GM18505 (cell line): ENCODE measurements at regions not wholly inside any gene's neighbourhood (a gene's known extent, or its start where the extent isn't known, plus 50 kb on each side); places are given as distances from the start of the nearest gene placed in this dataset.
"Not testable (repeated sequence)": the region's sequence is repeated elsewhere in the genome, so short reads cannot be mapped to it uniquely, and the experiment has no call there.

ENCODE experiments used
- ATAC-seq: cut with Tn5 transposase; IDR thresholded peaks from one replicate; pipeline ENCODE4 v1.9.1; 2021; ENCODE audit not compliant: unreplicated experiment
- POLR2A ChIP-seq: IDR thresholded peaks from 4 replicates; pipeline ENCODE4 v1.6.1; 2011; ENCODE audit warnings: borderline replicate concordance; ENCODE audit not compliant: insufficient read depth, insufficient read length; ENCODE audit errors: extremely low read depth

DNA sequence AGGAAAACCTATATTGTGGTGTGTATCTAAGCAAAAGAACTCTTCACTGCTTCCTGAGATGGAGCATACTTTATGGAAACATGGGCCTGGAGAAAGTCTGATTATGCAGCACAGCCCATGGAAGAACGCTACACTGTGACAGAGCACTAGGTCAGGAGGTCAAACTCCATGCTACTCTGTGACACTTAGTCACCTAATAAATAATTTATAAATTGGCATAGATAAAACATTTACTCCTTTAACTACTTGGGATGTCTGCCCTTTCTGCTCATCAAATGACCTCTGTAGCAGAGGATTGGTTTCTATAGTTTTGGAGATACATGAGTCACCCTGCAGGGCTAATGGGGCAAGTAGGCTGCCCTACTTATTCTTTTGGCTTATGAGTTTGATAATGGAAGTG is 134.7 kb upstream of the BANK1 start:
- ATAC-seq = no peak
- TF ChIP-seq POLR2A = no peak

DNA sequence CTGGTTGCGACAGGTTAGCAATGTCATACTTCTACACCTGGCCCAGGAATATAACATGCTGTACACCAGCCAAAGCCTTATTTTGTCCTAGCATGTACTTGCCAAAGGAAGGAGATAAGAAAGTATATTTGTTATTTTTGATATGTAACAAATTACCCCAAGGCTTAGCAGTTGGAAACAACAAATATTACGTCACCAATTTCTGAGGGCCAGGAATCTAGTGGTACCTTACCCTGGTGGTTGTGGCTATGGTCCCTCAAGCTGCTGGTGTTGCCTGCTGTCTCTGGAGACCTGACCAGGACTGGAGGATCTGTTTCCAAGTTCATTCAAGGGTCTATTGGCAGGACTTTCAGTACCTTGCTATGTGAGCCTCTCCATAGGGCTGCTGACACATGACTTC is 135.5 kb upstream of the BANK1 start:
- ATAC-seq = no peak
- no peak for TF ChIP-seq POLR2A

DNA sequence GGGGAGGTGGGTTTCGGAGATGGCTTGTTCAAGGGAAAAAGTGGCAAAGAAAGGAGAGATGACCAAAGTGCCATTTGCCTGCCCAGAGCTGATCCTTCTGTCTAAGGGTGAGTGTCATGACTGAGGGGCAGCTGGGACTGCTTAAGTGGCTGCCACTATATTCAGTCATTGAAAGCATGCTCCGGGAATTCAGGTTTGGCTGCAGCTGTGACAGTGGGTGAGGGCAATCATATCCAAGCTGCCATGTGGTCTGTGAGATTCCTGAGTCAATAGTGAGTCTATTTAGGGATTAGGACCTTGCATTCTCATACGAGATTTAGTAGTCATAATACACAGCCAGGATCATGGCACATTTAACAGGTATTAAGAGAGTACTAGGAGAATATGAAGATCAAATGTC is 138.8 kb upstream of the BANK1 start:
- ATAC-seq = no peak
- no peak for TF ChIP-seq POLR2A

DNA sequence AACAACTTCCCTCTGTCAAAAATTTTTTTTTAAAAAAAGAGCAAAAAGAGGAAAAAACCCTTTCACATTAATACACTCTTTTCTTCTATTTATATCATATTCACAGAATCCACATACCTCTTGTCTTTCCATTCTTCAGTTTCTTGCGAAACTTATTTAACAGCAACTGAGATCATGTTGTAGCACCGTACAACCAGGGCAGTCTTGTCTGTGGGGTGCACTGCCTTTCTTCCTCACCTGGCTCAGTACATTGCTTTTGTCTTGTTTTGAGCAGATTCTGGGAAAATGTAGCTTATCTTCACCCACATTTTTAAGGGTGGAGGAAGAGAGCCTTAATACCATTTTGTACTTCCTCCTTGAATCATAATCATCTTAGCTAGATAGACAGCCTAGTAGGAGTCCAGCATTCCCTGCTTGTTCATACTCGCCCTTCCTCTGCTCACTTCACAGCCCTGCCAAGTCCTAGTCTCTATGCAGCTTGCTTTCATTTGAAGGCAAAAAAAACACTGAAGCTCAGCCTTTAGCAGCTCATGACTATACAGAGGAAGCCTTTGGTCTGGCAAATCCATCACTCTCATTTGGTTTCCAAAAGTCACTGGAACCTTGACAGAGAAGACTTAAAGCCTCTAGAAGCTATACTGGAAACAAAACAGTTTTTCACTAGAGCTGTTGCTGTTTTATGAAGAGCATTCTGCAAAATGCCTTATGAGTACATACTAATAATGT is 140.6 kb upstream of the BANK1 start:
- TF ChIP-seq POLR2A = no peak
- ATAC-seq = no peak

DNA sequence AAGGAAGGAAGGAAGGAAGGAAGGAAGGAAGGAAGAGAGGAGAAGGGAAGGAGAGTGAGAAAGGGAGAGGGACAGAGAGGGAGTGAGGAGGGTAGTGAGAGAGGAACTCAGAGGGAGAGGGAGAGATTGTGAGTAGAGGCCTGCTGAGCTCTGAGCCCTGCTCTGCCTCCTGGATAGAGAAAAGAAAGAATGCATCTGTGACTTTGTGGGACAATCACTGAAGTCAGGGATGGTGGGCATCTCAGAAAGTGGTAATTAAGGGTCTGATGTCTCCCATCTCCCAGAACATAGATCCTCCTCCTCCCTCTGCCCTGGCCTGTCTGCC is 142.9 kb upstream of the BANK1 start:
- no peak for ATAC-seq
- TF ChIP-seq POLR2A = no peak

DNA sequence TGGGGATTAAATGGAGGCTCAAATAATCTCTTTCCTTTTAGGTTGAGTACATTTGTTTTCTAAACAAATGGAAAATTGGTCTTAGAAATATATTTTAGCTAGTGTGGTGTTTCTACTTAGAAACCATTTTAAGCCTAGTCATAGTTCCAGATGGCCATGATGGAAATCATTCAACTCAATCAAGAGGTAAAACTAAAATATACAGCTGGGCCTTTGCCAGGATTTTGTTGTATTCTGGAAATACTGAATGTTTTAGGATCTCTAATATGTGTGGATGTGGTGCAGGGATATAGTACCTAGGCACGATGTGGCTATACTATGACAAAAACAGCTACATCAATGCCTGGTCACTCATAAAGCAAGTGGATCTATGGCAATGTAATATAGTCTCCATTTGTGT is 146.0 kb upstream of the BANK1 start:
- TF ChIP-seq POLR2A = no peak
- no peak for ATAC-seq

DNA sequence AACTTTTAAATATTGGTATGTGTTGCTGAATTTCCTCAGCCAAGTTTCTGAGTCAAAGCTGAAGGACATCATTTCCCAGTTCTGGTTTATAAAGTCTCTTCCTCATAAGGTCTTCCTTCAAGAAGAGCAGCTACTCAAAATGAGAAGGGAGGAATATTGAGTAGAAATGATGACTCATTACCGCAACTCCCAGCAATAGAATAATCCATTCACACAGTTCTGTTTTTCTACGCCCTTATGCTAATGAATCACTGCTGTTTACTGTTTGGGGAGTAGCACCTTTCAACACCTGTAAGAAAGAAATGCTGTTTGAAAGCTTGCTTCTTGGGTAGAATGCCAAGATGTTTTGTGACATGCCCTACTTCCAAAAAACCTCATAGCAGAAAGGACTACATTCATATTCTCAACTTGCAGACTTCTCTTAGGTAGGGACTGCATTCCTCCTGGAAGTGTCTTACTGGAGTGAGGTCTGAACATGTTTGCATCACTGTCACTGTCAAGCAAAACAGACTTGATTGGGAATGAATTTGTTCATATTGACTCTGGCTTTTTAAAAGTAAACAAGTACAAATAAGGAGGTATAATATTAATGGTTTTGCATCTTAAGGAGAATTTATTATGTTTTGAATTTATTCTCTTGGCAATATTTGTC is 147.2 kb upstream of the BANK1 start:
- ATAC-seq = no peak

DNA sequence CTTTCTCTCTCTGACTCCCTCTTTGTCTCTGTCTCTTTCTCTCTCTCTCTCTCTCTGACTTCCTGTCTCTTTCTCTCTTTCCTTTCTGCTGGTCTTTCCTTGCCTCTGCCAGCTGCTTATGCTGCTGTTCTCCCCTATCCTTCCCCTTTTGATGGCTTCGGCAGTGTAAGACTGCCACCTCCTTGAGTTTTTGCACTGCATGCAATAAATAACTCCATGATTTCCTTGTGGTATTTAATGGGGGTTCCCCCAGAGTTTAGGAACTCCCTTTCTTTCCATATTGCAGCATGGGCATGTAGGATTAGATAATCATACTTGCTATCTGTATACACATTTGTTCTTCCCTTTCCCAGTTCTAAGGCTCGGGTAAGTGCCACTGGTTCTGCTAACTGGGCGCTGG is 157.8 kb upstream of the BANK1 start:
- not testable (repeated sequence) for ATAC-seq

More for the DNA sequence above, 147.2 kb upstream of the BANK1 start:
- TF ChIP-seq POLR2A = no peak

DNA sequence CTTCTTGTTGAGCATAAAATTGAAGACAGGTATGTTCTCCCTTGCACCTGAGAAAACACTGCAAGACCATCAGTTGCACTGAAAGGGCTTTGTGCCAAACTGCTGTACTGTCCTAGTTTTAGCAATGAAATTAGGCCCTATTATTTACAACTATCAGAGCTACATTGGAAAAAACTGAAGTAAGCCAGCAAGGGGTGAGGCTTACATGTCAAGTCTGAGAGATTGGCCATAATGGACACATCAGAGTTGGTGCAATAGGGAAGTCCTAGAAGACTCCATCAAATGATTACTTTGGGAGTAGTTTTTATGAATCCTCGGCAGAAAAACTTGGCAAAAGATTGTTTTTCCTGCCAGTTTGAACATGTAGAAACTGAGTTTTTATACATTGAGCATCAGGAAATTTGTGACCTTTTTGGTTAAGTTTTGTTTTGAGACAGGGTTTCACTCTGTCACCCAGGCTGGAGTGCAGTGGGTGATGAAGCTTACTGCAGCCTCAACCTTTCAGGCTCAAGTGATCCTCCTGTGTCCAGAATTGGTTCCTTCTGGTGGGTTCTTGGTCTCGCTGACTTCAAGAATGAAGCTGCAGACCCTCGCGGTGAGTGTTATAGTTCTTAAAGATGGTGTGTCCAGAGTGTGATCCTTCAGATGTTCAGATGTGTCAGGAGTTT is 160.1 kb upstream of the BANK1 start:
- no peak for TF ChIP-seq POLR2A
- no peak for ATAC-seq

DNA sequence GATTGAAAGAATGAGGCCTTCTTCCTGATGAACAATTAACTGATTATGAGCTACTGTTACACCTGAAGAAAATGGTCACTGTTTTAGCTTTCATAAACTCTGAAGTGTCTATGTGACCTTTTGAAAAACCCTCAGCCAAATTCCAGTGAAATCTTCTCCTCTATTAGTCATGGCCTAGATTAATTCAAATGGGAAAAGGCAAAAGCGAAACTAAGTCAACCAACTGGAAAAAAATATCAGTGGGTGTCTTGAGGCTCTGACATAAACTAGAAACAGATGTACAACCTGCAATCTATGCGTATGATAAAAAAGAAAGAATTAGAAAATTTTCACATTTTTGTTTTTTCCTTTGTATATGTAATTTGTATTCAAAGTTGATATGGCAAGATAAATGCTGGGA is 169.4 kb upstream of the BANK1 start:
- ATAC-seq = no peak
- TF ChIP-seq POLR2A = no peak

DNA sequence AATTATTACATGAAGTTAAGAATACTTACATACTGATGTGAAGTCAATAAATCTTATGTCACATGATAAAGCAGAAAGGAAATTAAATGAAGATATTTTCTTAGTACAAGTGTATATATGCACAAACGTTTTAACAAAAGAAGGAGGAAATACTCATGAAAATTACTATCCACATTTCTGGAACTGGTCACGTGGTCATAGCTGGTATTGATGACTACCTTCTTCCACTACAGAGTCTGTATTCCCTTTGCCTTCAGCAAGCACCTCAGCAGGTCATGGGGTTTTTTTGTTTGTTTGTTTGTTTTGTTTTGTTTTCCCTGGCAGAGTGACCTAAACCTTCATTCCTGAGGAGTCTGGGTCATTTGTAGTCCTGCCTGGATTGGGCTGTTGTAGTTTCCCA is 174.9 kb upstream of the BANK1 start:
- no peak for ATAC-seq
- TF ChIP-seq POLR2A = no peak

DNA sequence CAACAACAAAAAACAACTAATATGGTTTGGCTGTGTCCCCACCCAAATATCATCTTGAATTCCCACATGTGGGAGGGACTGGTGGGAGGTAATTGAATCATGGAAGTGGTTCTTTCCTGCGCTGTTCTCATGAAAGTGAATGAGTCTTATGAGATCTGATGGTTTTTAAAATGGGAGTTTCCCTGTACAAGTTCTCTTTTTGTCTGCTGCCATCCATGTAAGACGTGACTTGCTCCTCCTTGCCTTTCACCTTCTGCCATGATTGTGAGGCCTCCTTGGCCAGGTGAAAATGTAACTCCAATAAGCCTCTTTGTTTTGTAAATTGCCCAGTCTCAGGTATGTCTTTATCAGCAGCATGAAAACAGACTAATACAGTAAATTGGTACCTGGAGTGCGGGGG is 183.5 kb upstream of the BANK1 start:
- ATAC-seq = not testable (repeated sequence)

DNA sequence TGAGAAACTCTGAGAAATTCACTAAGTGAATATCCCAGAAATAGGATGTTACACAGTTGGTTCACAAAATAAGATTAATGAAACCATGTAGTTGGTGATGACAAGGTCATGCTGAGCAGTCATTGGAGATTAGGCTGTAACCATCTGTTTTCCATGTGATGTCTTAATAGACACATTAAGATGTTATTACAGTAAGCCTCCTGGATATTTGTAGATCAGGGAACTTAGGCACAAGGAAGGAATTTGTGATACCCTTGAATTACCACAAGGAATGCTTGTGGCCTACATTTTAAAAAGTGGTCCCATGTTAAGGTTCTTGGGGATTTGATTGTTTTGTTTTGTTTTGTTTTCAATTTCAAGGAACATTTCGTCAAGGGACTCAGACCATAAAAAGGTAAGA is 185.6 kb upstream of the BANK1 start:
- ATAC-seq = no peak
- no peak for TF ChIP-seq POLR2A

DNA sequence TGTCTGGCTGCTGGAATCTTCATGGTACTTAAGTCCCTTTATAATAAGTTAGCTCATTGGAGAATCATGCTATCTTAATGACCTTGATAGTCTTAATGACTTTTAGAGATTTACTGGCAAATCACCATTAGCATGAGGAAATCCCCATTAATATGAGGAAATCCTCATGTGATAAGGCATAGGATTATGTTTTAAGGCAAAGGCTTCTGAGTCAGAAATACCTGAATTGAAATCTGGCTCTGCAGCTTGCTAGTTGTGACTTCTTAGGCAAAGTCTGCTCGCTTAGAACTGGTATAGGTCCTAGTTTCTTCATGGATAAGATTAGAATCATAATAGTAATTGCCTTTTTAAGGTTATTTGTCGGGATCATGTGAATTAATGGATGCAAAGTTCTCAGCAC is 190.2 kb upstream of the BANK1 start:
- no peak for TF ChIP-seq POLR2A
- no peak for ATAC-seq
